Colonic mucosa (tissue), 4 donors: ENCODE measurements at regions not wholly inside any gene's neighbourhood (a gene's known extent, or its start where the extent isn't known, plus 50 kb on each side); places are given as distances from the start of the nearest gene placed in this dataset.

Experiments used
- DNase-seq: peaks from one replicate; pipeline ENCODE4 v3.0.0-alpha.2; 2020
- H3K27ac ChIP-seq: fragments of 200-600 bp; one replicate; pipeline ENCODE4 v1.8.0; 2021
- H3K27me3 ChIP-seq: fragments of 200-600 bp; one replicate; pipeline ENCODE4 v1.8.0; 2021
- H3K36me3 ChIP-seq: fragments of 200-600 bp; one replicate; pipeline ENCODE4 v1.8.0; 2021
- H3K4me1 ChIP-seq: fragments of 200-600 bp; one replicate; pipeline ENCODE4 v1.8.0; 2021; ENCODE audit warnings: mild to moderate bottlenecking
- H3K4me3 ChIP-seq: fragments of 200-600 bp; one replicate; pipeline ENCODE4 v1.8.0; 2021
- H3K9ac ChIP-seq, 2 donors: one replicate each; pipeline ENCODE4 v1.7.0; 2013; ENCODE audit warnings: control low read depth in 2 of 2, low read depth in 2 of 2, low read length in 2 of 2
- H3K9me3 ChIP-seq: fragments of 200-600 bp; one replicate; pipeline ENCODE4 v1.8.0; 2021
- CTCF ChIP-seq: fragments of 200-600 bp; IDR thresholded peaks from one replicate; pipeline ENCODE4 v1.8.0; 2022; ENCODE audit warnings: antibody characterized with exemption, mild to moderate bottlenecking
- intact Hi-C: fragments of 100-400 bp; cut with DNase I; formaldehyde crosslinking; loops from one replicate; pipeline ENCODE4 v1.14.1; 2022
- donor health status: healthy.
- donor health status: DM: no; HTN: no; CAD: no.
- donor health status: DM: no; HTN: no; CAD: no.

DNA sequence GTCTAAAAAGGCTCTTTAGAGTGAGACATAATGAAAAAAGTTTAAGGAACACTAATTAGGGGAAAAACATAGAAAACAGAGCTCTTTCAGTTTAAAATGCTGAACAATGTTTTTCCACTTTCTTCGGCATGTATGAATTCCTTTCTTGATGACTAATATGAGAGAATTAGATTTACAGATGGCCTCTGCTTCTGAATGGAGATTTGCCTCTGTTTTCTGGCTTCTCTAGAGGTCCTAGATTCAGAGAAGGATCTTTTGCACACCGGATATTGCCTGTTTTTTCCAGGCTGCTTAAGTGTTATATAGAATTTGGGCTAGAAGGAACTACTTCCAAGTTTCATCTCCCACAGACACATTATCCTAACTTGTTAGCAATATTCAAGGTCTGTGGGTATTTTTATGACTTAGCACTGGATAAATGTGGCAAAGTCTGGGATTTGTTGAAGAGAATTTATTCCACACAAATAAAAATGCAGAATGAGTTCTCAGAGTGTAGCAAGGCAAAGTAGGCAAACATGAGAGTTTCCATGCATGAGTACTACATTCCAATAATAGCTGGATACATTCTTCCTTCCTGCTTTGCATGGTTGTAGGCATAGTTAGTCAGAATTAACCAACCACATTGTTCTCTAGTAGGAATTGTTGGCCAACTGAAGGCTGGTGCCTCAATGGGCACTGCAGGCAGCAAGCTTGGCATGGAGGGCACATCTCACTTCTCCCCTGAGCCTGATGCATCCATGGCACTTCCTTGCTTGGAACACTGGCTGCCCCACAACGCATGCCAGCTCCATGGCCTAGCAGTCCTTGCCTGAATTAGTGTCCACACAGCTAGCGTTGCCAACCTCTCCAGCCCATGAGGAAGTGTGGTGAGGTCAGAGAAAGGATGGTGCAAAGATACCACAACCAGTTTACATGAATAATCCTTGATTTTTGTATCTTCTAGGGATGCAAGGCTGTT lies 224.2 kb downstream of the CLIC5 start:
- Histone ChIP-seq H3K27me3 (no peaks in the 10 kb centered on the region), H3K4me1 (no peaks in the 10 kb centered on the region), H3K9me3 (no peaks in the 10 kb centered on the region), H3K27ac (no peak overlapping the region), H3K4me3 (no peak overlapping the region), H3K36me3 (no peaks in the 10 kb centered on the region), H3K9ac (no peak overlapping the region)
- no peak for TF ChIP-seq CTCF
- intact Hi-C loops = no loop called here
- DNase-seq = no peak

DNA sequence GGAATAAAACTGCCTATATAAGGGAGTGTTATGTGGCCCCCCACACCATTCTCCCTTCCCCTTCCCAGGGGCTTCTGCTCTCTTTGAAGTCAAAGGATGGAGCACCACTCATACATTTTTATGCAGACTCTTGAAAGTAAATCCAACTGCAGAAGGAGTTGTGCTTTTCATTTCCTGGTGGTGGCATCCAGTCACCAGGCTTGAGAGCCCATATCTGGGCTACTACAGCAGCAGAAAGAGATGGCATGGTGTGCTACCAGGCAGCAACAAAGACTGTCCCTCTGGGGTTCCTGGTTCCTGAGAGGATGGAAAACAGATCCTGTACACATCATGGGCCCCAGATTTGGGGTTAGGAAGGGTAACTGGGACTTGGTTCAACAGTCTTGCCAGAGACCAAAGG lies 226.4 kb downstream of the CLIC5 start:
- H3K27ac ChIP-seq = no peak overlapping the region
- H3K36me3 ChIP-seq = no peaks in the 10 kb centered on the region
- no peak overlapping the region for H3K4me3 ChIP-seq
- intact Hi-C loops = no loop called here
- H3K9ac ChIP-seq = no peak overlapping the region
- no peaks in the 10 kb centered on the region for H3K9me3 ChIP-seq
- no peaks in the 10 kb centered on the region for H3K4me1 ChIP-seq
- no peak for DNase-seq
- no peaks in the 10 kb centered on the region for H3K27me3 ChIP-seq
- no peak for TF ChIP-seq CTCF

DNA sequence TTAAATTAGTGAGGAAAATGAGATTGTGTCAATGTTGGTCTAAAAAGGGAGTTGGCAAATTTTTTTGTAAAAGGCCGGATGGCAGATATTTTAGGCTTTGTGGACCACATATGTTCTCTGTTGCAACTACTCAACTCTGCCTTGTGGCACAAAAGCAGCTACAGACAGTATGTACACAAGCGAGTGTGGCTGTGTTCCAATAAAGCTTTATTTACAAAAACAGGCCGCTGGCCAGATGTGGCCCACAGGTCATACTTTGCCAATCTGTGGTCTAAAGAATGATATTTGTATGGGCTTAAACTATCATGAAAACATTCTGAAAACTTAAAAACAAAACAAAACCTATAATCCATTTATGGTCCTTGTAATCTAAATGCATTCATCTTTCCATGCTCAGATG lies 228.3 kb downstream of the CLIC5 start:
- no peak overlapping the region for H3K27ac ChIP-seq

GRCh38 chr6:45786355-45786781 lies 229.3 kb downstream of the CLIC5 start:
- no peak for DNase-seq
- H3K9ac ChIP-seq = no peak overlapping the region
- no peaks in the 10 kb centered on the region for H3K4me1 ChIP-seq
- no peaks in the 10 kb centered on the region for H3K36me3 ChIP-seq
- H3K27me3 ChIP-seq = no peaks in the 10 kb centered on the region
- H3K27ac ChIP-seq = no peak overlapping the region
- intact Hi-C loops = no loop called here
- no peaks in the 10 kb centered on the region for H3K9me3 ChIP-seq
- H3K4me3 ChIP-seq = no peak overlapping the region
- no peak for TF ChIP-seq CTCF

More for the DNA sequence above, 228.3 kb downstream of the CLIC5 start:
- intact Hi-C loops = no loop called here
- Histone ChIP-seq H3K4me3 (no peak overlapping the region), H3K4me1 (no peaks in the 10 kb centered on the region), H3K36me3 (no peaks in the 10 kb centered on the region), H3K9ac (no peak overlapping the region), H3K27me3 (no peaks in the 10 kb centered on the region), H3K9me3 (no peaks in the 10 kb centered on the region)
- no peak for TF ChIP-seq CTCF
- no peak for DNase-seq

- Histone ChIP-seq H3K4me1 (no peaks in the 10 kb centered on the region), H3K9ac (no peak overlapping the region), H3K9me3 (no peaks in the 10 kb centered on the region), H3K27ac (no peak overlapping the region), H3K4me3 (no peak overlapping the region), H3K36me3 (no peaks in the 10 kb centered on the region), H3K27me3 (no peaks in the 10 kb centered on the region)
- TF ChIP-seq CTCF = no peak
- no peak for DNase-seq
- intact Hi-C loops = no loop called here
Measured at GRCh38 chr6:45784250-45784649, 231.4 kb downstream of the CLIC5 start.
